Spleen (tissue), 7 donors: ENCODE measurements at regions not wholly inside any gene's neighbourhood (a gene's known extent, or its start where the extent isn't known, plus 50 kb on each side); places are given as distances from the start of the nearest gene placed in this dataset.

Experiments used
- POLR2A ChIP-seq, 3 donors: fragments of 450-650 bp; IDR thresholded peaks; one replicate each; pipeline ENCODE4 v1.5.1; 2017; ENCODE audit warnings: antibody characterized with exemption in 3 of 3, mild to moderate bottlenecking in 1 of 3
- POLR2AphosphoS5 ChIP-seq, 3 donors: sonication (generic); formaldehyde crosslinking; IDR thresholded peaks; one replicate each; pipeline ENCODE4 v1.5.1; 2017; ENCODE audit warnings: antibody characterized with exemption in 3 of 3
- TF ChIP-seq, protein P1 (sequence below), 11 experiments: fragments of 200-600 bp in 7 of 11; fragments of 450-650 bp in 4 of 11; sonication (generic) in 4 of 11; IDR thresholded peaks in 8 of 11; conservative IDR thresholded peaks in 3 of 11; 1 replicate in 7 of 11; 2 replicates in 4 of 11; pipeline versions ENCODE4 v1.4.0 to v1.8.0; 2016 to 2021; ENCODE audit warnings: antibody characterized with exemption in 11 of 11, inconsistent platforms in 4 of 11, mild to moderate bottlenecking in 1 of 11
- donor health status: DM: no; HTN: no; CAD: no; lungs with moderate emphysema.
- donor health status: DM: no; HTN: no; CAD: no.
- donor health status: DM: no; HTN: no; CAD: no.

DNA sequence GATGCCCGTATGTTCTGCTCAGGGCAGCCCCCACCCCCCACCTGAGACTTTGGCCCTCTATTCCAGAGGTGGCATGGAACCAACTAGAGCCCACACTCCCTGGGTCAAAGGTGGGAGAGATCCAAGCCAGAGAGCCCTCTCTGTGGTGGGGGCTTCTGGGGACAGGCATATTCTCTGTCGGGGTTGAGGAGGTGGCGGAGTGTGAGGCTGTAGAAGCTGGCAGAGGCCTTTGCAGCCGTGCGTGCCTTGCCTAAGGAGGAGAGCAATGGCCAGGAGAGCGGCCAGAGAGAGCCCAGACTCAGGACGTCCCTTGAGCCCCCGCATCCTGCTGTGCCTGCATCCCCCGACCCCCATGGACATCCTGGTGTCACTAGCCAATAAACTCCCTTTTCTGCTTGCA is 79.2 kb upstream of the HPCAL1 start:
- TF ChIP-seq POLR2A (IDR thresholded peaks at IDR 0.05) (no peak), POLR2AphosphoS5 (IDR thresholded peaks at IDR 0.05) (no peak)
- TF ChIP-seq, protein P1, sequence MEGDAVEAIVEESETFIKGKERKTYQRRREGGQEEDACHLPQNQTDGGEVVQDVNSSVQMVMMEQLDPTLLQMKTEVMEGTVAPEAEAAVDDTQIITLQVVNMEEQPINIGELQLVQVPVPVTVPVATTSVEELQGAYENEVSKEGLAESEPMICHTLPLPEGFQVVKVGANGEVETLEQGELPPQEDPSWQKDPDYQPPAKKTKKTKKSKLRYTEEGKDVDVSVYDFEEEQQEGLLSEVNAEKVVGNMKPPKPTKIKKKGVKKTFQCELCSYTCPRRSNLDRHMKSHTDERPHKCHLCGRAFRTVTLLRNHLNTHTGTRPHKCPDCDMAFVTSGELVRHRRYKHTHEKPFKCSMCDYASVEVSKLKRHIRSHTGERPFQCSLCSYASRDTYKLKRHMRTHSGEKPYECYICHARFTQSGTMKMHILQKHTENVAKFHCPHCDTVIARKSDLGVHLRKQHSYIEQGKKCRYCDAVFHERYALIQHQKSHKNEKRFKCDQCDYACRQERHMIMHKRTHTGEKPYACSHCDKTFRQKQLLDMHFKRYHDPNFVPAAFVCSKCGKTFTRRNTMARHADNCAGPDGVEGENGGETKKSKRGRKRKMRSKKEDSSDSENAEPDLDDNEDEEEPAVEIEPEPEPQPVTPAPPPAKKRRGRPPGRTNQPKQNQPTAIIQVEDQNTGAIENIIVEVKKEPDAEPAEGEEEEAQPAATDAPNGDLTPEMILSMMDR (IDR thresholded peaks at IDR 0.05 in 8 of 11, conservative IDR thresholded peaks at IDR 0.05 in 3 of 11), result no peak
